ENCODE measurements at regions not wholly inside any gene's neighbourhood (a gene's known extent, or its start where the extent isn't known, plus 50 kb on each side); places are given as distances from the start of the nearest gene placed in this dataset.

- TF ChIP-seq CTCF (IDR thresholded peaks at IDR 0.05 in 4 of 5, conservative IDR thresholded peaks at IDR 0.05 in 1 of 5): no peak
- TF ChIP-seq POLR2A (IDR thresholded peaks at IDR 0.05): no peak
These were observed 506.3 kb downstream of the SHQ1 start for GRCh38 chr3:72341920-72342319.

All from gastrocnemius medialis (tissue), 4 donors.